ENCODE measurements at regions not wholly inside any gene's neighbourhood (a gene's known extent, or its start where the extent isn't known, plus 50 kb on each side); places are given as distances from the start of the nearest gene placed in this dataset.

DNA sequence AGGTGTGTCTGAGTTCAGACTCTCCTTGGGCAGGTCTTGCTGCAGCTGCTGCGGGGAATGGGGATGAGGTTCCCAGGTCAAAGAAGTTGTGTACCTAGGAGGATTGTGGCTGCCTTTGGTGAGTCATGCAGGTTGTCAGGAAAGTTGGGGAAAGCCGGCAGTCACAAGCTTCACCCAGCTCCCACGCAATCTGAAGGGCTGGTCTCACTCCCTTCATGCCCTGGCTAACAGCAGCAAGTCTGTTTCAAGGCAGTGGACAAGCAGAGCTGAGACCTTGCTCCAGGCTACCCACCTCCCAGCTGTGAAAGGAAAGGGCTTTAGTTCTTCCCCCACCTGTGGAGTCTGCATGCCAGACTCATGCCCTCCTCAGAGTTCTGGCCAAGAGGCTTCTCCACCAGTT lies 287.2 kb downstream of the DTHD1 start:
- H3K4me3 ChIP-seq (ENCODE audit: low read depth in 1 of 2, low read length in 2 of 2) = no peak overlapping the region
- H2AFZ ChIP-seq (ENCODE audit: low read depth, low read length) = no peak overlapping the region
- no peaks in the 10 kb centered on the region for H3K4me1 ChIP-seq (ENCODE audit: insufficient read depth, low read length)
- no peaks in the 10 kb centered on the region for H4K20me1 ChIP-seq (ENCODE audit: insufficient read depth, low read length)
- no peaks in the 10 kb centered on the region for H3K27me3 ChIP-seq (ENCODE audit: insufficient read depth, low read length, poor library complexity)
- TF ChIP-seq CTCF (IDR thresholded peaks at IDR 0.05; ENCODE audit: borderline replicate concordance, extremely low read depth, low read length, poor library complexity, severe bottlenecking) (no peak), EZH2 (IDR thresholded peaks at IDR 0.05; ENCODE audit: borderline replicate concordance, low read depth, low read length, severe bottlenecking) (no peak)
- no peak overlapping the region for H3K9ac ChIP-seq (ENCODE audit: low read depth, low read length)
- H3K79me2 ChIP-seq (ENCODE audit: insufficient read depth, low read length) = no peaks in the 10 kb centered on the region
- DNase-seq (no peak), ATAC-seq (ENCODE audit: insufficient read depth, low read depth) (no peak)
- H3K9me3 ChIP-seq (ENCODE audit: insufficient read depth, low read length, severe bottlenecking) = no peaks in the 10 kb centered on the region
- no peak overlapping the region for H3K4me2 ChIP-seq (ENCODE audit: insufficient read depth, low read length)
- H3K27ac ChIP-seq (ENCODE audit: low read length) = no peak overlapping the region
- H3K36me3 ChIP-seq (ENCODE audit: insufficient read depth, low read length) = no peaks in the 10 kb centered on the region

- no peaks in the 10 kb centered on the region for H3K27me3 ChIP-seq (ENCODE audit: insufficient read depth, low read length, poor library complexity)
- H3K27ac ChIP-seq (ENCODE audit: low read length) = no peak overlapping the region
- DNase-seq (no peak), ATAC-seq (ENCODE audit: insufficient read depth, low read depth) (no peak)
- H3K4me3 ChIP-seq (ENCODE audit: low read depth in 1 of 2, low read length in 2 of 2) = no peak overlapping the region
- H3K9ac ChIP-seq (ENCODE audit: low read depth, low read length) = no peak overlapping the region
- no peak overlapping the region for H2AFZ ChIP-seq (ENCODE audit: low read depth, low read length)
- TF ChIP-seq CTCF (IDR thresholded peaks at IDR 0.05; ENCODE audit: borderline replicate concordance, extremely low read depth, low read length, poor library complexity, severe bottlenecking) = no peak
- no peak for TF ChIP-seq EZH2 (IDR thresholded peaks at IDR 0.05; ENCODE audit: borderline replicate concordance, low read depth, low read length, severe bottlenecking)
- no peak overlapping the region for H3K4me2 ChIP-seq (ENCODE audit: insufficient read depth, low read length)
- H3K36me3 ChIP-seq (ENCODE audit: insufficient read depth, low read length) = no peaks in the 10 kb centered on the region
- H4K20me1 ChIP-seq (ENCODE audit: insufficient read depth, low read length) = no peaks in the 10 kb centered on the region
- no peaks in the 10 kb centered on the region for H3K9me3 ChIP-seq (ENCODE audit: insufficient read depth, low read length, severe bottlenecking)
- H3K79me2 ChIP-seq (ENCODE audit: insufficient read depth, low read length) = no peaks in the 10 kb centered on the region
- H3K4me1 ChIP-seq (ENCODE audit: insufficient read depth, low read length) = no peaks in the 10 kb centered on the region
Observed at GRCh38 chr4:36573441-36573840, 292.0 kb downstream of the DTHD1 start.

GRCh38 chr4:36574816-36575215 lies 293.4 kb downstream of the DTHD1 start:
- Histone ChIP-seq H3K9me3 (ENCODE audit: insufficient read depth, low read length, severe bottlenecking) (no peaks in the 10 kb centered on the region), H3K79me2 (ENCODE audit: insufficient read depth, low read length) (no peaks in the 10 kb centered on the region), H3K4me2 (ENCODE audit: insufficient read depth, low read length) (no peak overlapping the region), H2AFZ (ENCODE audit: low read depth, low read length) (no peak overlapping the region), H3K4me3 (ENCODE audit: low read depth in 1 of 2, low read length in 2 of 2) (no peak overlapping the region), H3K36me3 (ENCODE audit: insufficient read depth, low read length) (no peaks in the 10 kb centered on the region), H3K27me3 (ENCODE audit: insufficient read depth, low read length, poor library complexity) (no peaks in the 10 kb centered on the region), H3K9ac (ENCODE audit: low read depth, low read length) (no peak overlapping the region), H4K20me1 (ENCODE audit: insufficient read depth, low read length) (no peaks in the 10 kb centered on the region), H3K4me1 (ENCODE audit: insufficient read depth, low read length) (no peaks in the 10 kb centered on the region), H3K27ac (ENCODE audit: low read length) (no peak overlapping the region)
- no peak for ATAC-seq (ENCODE audit: insufficient read depth, low read depth)
- TF ChIP-seq CTCF (IDR thresholded peaks at IDR 0.05; ENCODE audit: borderline replicate concordance, extremely low read depth, low read length, poor library complexity, severe bottlenecking) = no peak
- TF ChIP-seq EZH2 (IDR thresholded peaks at IDR 0.05; ENCODE audit: borderline replicate concordance, low read depth, low read length, severe bottlenecking) = no peak
- DNase-seq = no peak

- no peaks in the 10 kb centered on the region for H3K27me3 ChIP-seq (ENCODE audit: insufficient read depth, low read length, poor library complexity)
- ATAC-seq (ENCODE audit: insufficient read depth, low read depth) (no peak), DNase-seq (no peak)
- no peaks in the 10 kb centered on the region for H3K36me3 ChIP-seq (ENCODE audit: insufficient read depth, low read length)
- H3K4me3 ChIP-seq (ENCODE audit: low read depth in 1 of 2, low read length in 2 of 2) = no peak overlapping the region
- no peaks in the 10 kb centered on the region for H3K4me1 ChIP-seq (ENCODE audit: insufficient read depth, low read length)
- no peaks in the 10 kb centered on the region for H4K20me1 ChIP-seq (ENCODE audit: insufficient read depth, low read length)
- H2AFZ ChIP-seq (ENCODE audit: low read depth, low read length) = no peak overlapping the region
- H3K9ac ChIP-seq (ENCODE audit: low read depth, low read length) = no peak overlapping the region
- H3K4me2 ChIP-seq (ENCODE audit: insufficient read depth, low read length) = no peak overlapping the region
- no peak overlapping the region for H3K27ac ChIP-seq (ENCODE audit: low read length)
- no peaks in the 10 kb centered on the region for H3K79me2 ChIP-seq (ENCODE audit: insufficient read depth, low read length)
- TF ChIP-seq CTCF (IDR thresholded peaks at IDR 0.05; ENCODE audit: borderline replicate concordance, extremely low read depth, low read length, poor library complexity, severe bottlenecking) = no peak
- TF ChIP-seq EZH2 (IDR thresholded peaks at IDR 0.05; ENCODE audit: borderline replicate concordance, low read depth, low read length, severe bottlenecking) = no peak
- H3K9me3 ChIP-seq (ENCODE audit: insufficient read depth, low read length, severe bottlenecking) = no peaks in the 10 kb centered on the region
Observed at GRCh38 chr4:36582198-36582597, 300.8 kb downstream of the DTHD1 start.
